Smooth muscle cell (in vitro differentiated cells): ENCODE measurements at regions not wholly inside any gene's neighbourhood (a gene's known extent, or its start where the extent isn't known, plus 50 kb on each side); places are given as distances from the start of the nearest gene placed in this dataset.

Source experiments
- DNase-seq: peaks from one replicate; lab custom pipeline; 2025; ENCODE audit not compliant: unreplicated experiment; lab: John Stamatoyannopoulos, UW
- H2AFZ ChIP-seq: fragments of 200-600 bp; sonication (generic); 2 replicates; pipeline ENCODE4 v1.6.0; 2016; ENCODE audit warnings: antibody characterized with exemption, low read depth, mild to moderate bottlenecking
- H3F3A ChIP-seq: fragments of 200-600 bp; sonication (generic); 2 replicates; pipeline ENCODE4 v1.6.0; 2017; ENCODE audit warnings: antibody characterized with exemption, low read depth
- H3K27ac ChIP-seq: fragments of 200-600 bp; sonication (generic); 2 replicates; pipeline ENCODE4 v1.5.1; 2016; ENCODE audit warnings: low read depth, mild to moderate bottlenecking
- H3K27me3 ChIP-seq: fragments of 200-600 bp; sonication (generic); 2 replicates; pipeline ENCODE4 v1.6.1; 2016; ENCODE audit warnings: low read depth, mild to moderate bottlenecking
- H3K36me3 ChIP-seq: fragments of 200-600 bp; sonication (generic); 2 replicates; pipeline ENCODE4 v1.5.1; 2016; ENCODE audit warnings: low read depth
- H3K4me1 ChIP-seq: fragments of 200-600 bp; sonication (generic); 2 replicates; pipeline ENCODE4 v1.5.1; 2016; ENCODE audit warnings: low read depth
- H3K4me2 ChIP-seq: fragments of 200-600 bp; sonication (generic); 2 replicates; pipeline ENCODE4 v1.6.0; 2016; ENCODE audit warnings: mild to moderate bottlenecking
- H3K4me3 ChIP-seq: fragments of 200-600 bp; sonication (generic); 2 replicates; pipeline ENCODE4 v1.5.1; 2016; ENCODE audit warnings: mild to moderate bottlenecking
- H3K79me2 ChIP-seq: fragments of 200-600 bp; sonication (generic); 2 replicates; pipeline ENCODE4 v1.6.0; 2016; ENCODE audit warnings: low read depth, mild to moderate bottlenecking
- H3K9ac ChIP-seq: fragments of 200-600 bp; sonication (generic); 2 replicates; pipeline ENCODE4 v1.6.0; 2016; ENCODE audit warnings: low read depth
- H3K9me3 ChIP-seq: fragments of 200-600 bp; sonication (generic); replicated peaks from 2 replicates; pipeline ENCODE4 v1.5.1; 2016; ENCODE audit warnings: low read depth
- H4K20me1 ChIP-seq: fragments of 200-600 bp; sonication (generic); 2 replicates; pipeline ENCODE4 v1.6.0; 2016; ENCODE audit warnings: low read depth
- WGBS: methylation state at CpG from one replicate; pipeline ENCODE4 v1.1.7; 2016; ENCODE audit warnings: low lambda C conversion rate; 5-methylcytosine and 5-hydroxymethylcytosine counted together
- TF ChIP-seq, protein P1 (sequence below): fragments of 200-600 bp; sonication (generic); IDR thresholded peaks from 2 replicates; pipeline ENCODE4 v1.5.1; 2017; ENCODE audit warnings: borderline replicate concordance, mild to moderate bottlenecking, antibody characterized with exemption; ENCODE audit not compliant: insufficient read depth, poor library complexity, severe bottlenecking

GRCh38 chr5:4737868-4738267 lies 402.3 kb upstream of the ADAMTS16 start:
- Histone ChIP-seq H3K9me3 (no peaks in the 10 kb centered on the region), H3F3A (no peaks in the 10 kb centered on the region), H3K27me3 (no peaks in the 10 kb centered on the region), H4K20me1 (no peaks in the 10 kb centered on the region), H3K36me3 (no peaks in the 10 kb centered on the region), H3K4me2 (no peak overlapping the region), H3K4me3 (no peak overlapping the region), H2AFZ (no peak overlapping the region), H3K9ac (no peak overlapping the region), H3K4me1 (no peaks in the 10 kb centered on the region), H3K79me2 (no peaks in the 10 kb centered on the region), H3K27ac (no peak overlapping the region)
- 75% methylated on average over 1 of the region's 1 CpG for WGBS
- TF ChIP-seq, protein P1, sequence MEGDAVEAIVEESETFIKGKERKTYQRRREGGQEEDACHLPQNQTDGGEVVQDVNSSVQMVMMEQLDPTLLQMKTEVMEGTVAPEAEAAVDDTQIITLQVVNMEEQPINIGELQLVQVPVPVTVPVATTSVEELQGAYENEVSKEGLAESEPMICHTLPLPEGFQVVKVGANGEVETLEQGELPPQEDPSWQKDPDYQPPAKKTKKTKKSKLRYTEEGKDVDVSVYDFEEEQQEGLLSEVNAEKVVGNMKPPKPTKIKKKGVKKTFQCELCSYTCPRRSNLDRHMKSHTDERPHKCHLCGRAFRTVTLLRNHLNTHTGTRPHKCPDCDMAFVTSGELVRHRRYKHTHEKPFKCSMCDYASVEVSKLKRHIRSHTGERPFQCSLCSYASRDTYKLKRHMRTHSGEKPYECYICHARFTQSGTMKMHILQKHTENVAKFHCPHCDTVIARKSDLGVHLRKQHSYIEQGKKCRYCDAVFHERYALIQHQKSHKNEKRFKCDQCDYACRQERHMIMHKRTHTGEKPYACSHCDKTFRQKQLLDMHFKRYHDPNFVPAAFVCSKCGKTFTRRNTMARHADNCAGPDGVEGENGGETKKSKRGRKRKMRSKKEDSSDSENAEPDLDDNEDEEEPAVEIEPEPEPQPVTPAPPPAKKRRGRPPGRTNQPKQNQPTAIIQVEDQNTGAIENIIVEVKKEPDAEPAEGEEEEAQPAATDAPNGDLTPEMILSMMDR, result no peak
- DNase-seq, result no peak

GRCh38 chr5:4738298-4738697 lies 401.8 kb upstream of the ADAMTS16 start:
- Histone ChIP-seq H4K20me1 (no peaks in the 10 kb centered on the region), H3K27ac (no peak overlapping the region), H3K4me3 (no peak overlapping the region), H3K36me3 (no peaks in the 10 kb centered on the region), H3K9me3 (no peaks in the 10 kb centered on the region), H3K9ac (no peak overlapping the region), H3K4me1 (no peaks in the 10 kb centered on the region), H3F3A (no peaks in the 10 kb centered on the region), H3K27me3 (no peaks in the 10 kb centered on the region), H3K4me2 (no peak overlapping the region), H2AFZ (no peak overlapping the region), H3K79me2 (no peaks in the 10 kb centered on the region)
- DNase-seq, result no peak
- WGBS, result 56% methylated on average over 2 of the region's 2 CpGs
- TF ChIP-seq, protein P1, result no peak

DNA sequence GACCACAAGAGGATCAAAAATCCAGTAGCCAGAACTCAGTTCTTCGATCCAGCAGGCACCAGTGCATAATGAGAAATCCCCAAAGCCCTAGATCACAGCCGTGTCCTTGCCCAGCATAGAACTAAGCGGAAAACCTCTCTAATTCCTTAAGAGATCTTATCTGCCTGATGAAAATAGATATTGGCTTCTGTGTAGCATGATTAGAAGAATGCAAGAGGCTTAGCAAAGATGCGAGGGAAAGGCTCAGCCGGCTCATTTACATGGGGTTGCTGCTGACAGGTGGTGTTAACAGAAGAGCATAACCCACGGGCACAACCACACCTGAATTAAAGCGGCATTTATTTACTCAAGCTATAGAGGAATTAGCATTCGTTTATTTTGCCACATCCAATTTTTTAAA lies 400.0 kb upstream of the ADAMTS16 start:
- no peak for DNase-seq
- Histone ChIP-seq H3K4me1 (no peaks in the 10 kb centered on the region), H3K27ac (no peak overlapping the region), H3K4me2 (no peak overlapping the region), H3K79me2 (no peaks in the 10 kb centered on the region), H3F3A (no peaks in the 10 kb centered on the region), H3K27me3 (no peaks in the 10 kb centered on the region), H3K9ac (no peak overlapping the region), H4K20me1 (no peaks in the 10 kb centered on the region), H3K9me3 (peaks cover 3% of the 10 kb centered on the region), H3K36me3 (no peaks in the 10 kb centered on the region), H2AFZ (no peak overlapping the region), H3K4me3 (no peak overlapping the region)
- 62% methylated on average over 8 of the region's 8 CpGs for WGBS
- TF ChIP-seq, protein P1, result no peak

GRCh38 chr5:4758550-4758949 lies 381.6 kb upstream of the ADAMTS16 start:
- H4K20me1 ChIP-seq, result no peaks in the 10 kb centered on the region
- H3K79me2 ChIP-seq, result no peaks in the 10 kb centered on the region
- H3K9me3 ChIP-seq, result no peaks in the 10 kb centered on the region
- H3K4me1 ChIP-seq, result no peaks in the 10 kb centered on the region
- DNase-seq, result no peak
- H2AFZ ChIP-seq, result no peak overlapping the region
- H3F3A ChIP-seq, result no peaks in the 10 kb centered on the region
- no peaks in the 10 kb centered on the region for H3K27me3 ChIP-seq
- no peak overlapping the region for H3K4me3 ChIP-seq
- WGBS, result 62% methylated on average over 2 of the region's 2 CpGs
- no peak overlapping the region for H3K4me2 ChIP-seq
- H3K9ac ChIP-seq, result no peak overlapping the region
- TF ChIP-seq, protein P1, result no peak
- no peaks in the 10 kb centered on the region for H3K36me3 ChIP-seq
- H3K27ac ChIP-seq, result no peak overlapping the region
